ENCODE measurements at regions not wholly inside any gene's neighbourhood (a gene's known extent, or its start where the extent isn't known, plus 50 kb on each side); places are given as distances from the start of the nearest gene placed in this dataset.

DNA sequence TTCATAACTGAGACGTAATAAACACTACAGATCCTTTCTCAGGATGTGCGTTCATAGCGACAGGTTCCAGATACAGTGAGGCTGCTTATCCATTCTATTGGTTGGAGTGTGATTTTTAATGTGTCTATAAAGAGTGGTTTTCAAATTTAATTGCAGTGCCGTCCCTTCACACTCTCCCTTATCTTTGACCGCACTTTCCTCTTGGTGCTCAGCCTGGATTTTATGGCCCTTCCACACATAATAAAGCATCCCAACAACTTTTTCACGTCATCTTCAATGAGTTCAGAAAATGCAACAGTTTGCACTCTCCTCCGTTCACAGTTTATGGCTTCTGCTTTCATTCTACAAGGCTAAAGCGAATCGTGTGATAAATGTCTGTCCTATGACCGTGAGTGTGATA lies 1209.9 kb downstream of the BCL11B start:
- ChIA-PET POLR2A (no interaction called here), CTCF (no interaction called here)
- TF ChIP-seq, protein P1, sequence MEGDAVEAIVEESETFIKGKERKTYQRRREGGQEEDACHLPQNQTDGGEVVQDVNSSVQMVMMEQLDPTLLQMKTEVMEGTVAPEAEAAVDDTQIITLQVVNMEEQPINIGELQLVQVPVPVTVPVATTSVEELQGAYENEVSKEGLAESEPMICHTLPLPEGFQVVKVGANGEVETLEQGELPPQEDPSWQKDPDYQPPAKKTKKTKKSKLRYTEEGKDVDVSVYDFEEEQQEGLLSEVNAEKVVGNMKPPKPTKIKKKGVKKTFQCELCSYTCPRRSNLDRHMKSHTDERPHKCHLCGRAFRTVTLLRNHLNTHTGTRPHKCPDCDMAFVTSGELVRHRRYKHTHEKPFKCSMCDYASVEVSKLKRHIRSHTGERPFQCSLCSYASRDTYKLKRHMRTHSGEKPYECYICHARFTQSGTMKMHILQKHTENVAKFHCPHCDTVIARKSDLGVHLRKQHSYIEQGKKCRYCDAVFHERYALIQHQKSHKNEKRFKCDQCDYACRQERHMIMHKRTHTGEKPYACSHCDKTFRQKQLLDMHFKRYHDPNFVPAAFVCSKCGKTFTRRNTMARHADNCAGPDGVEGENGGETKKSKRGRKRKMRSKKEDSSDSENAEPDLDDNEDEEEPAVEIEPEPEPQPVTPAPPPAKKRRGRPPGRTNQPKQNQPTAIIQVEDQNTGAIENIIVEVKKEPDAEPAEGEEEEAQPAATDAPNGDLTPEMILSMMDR (IDR thresholded peaks at IDR 0.05; ENCODE audit: low read depth, low read length) = no peak
- H3K27me3 ChIP-seq (ENCODE audit: control insufficient read depth, insufficient read depth, low read length) = no peaks in the 10 kb centered on the region
- H3K4me3 ChIP-seq (ENCODE audit: low read depth, low read length) = no peak overlapping the region
- H3K9me3 ChIP-seq (ENCODE audit: control insufficient read depth, insufficient read depth, low read length) = peaks cover 27% of the 10 kb centered on the region
- H3K27ac ChIP-seq (ENCODE audit: low read depth, low read length) = no peak overlapping the region
- DNase-seq (ENCODE audit: low read depth, low spot score) = no peak

DNA sequence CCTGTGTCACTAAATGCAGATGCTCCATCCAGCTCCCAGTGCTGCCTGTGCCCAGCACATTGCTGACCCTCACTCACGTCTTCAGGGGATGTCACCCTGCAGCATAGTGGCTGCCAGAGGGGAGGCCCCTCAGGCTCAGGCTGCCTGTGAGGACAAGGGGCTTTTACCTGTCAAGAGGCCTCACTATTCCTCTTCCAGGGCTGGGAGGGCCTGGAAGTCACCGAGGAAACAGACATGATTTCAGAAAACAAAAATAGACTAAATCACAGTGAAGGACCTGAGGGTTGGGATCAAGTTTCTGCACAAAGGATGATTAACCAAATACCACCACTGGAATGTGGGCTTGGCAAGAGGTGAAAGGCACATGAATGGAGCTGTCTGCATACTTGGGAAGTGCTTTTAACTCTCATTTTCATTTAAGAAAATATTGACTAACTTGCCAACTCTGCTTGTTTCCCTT lies 1202.3 kb downstream of the BCL11B start:
- TF ChIP-seq, protein P1 (IDR thresholded peaks at IDR 0.05; ENCODE audit: low read depth, low read length) = no peak
- no peak for DNase-seq (ENCODE audit: low read depth, low spot score)
- H3K9me3 ChIP-seq (ENCODE audit: control insufficient read depth, insufficient read depth, low read length) = peaks cover 27% of the 10 kb centered on the region
- POLR2A ChIA-PET = no interaction called here
- peak overlapping the region; percentile 11 for H3K27ac ChIP-seq (ENCODE audit: low read depth, low read length)
- H3K4me3 ChIP-seq (ENCODE audit: low read depth, low read length) = no peak overlapping the region
- CTCF ChIA-PET = no interaction called here
- H3K27me3 ChIP-seq (ENCODE audit: control insufficient read depth, insufficient read depth, low read length) = no peaks in the 10 kb centered on the region

GRCh38 chr14:98070536-98070935 lies 1201.5 kb downstream of the BCL11B start:
- ChIA-PET POLR2A (no interaction called here), CTCF (no interaction called here)
- no peak overlapping the region for H3K27ac ChIP-seq (ENCODE audit: low read depth, low read length)
- no peak overlapping the region for H3K4me3 ChIP-seq (ENCODE audit: low read depth, low read length)
- no peaks in the 10 kb centered on the region for H3K27me3 ChIP-seq (ENCODE audit: control insufficient read depth, insufficient read depth, low read length)
- H3K9me3 ChIP-seq (ENCODE audit: control insufficient read depth, insufficient read depth, low read length) = peaks cover 31% of the 10 kb centered on the region
- TF ChIP-seq, protein P1 (IDR thresholded peaks at IDR 0.05; ENCODE audit: low read depth, low read length) = no peak
- no peak for DNase-seq (ENCODE audit: low read depth, low spot score)

DNA sequence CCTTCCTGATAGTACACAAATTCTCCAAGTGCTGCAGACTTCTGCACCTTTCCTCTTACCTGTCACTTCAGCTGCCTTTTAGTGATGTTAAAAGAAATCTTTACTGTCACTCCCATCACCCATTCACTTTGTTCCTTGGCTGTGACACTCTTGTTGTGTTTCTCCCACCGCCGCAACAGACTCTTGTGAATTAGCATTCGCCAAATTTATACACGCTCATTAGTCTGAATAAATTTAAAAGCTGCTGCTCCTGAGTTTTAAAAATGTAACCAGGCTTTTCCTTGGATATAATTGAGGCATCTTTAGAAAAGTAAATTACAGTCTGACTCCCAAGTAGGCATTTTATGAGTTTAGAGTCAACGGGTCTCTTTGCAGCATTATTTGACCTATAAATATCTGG lies 1197.9 kb downstream of the BCL11B start:
- POLR2A ChIA-PET = no interaction called here
- H3K27ac ChIP-seq (ENCODE audit: low read depth, low read length) = no peak overlapping the region
- no peak for DNase-seq (ENCODE audit: low read depth, low spot score)
- CTCF ChIA-PET = no interaction called here
- peaks cover 33% of the 10 kb centered on the region for H3K9me3 ChIP-seq (ENCODE audit: control insufficient read depth, insufficient read depth, low read length)
- TF ChIP-seq, protein P1 (IDR thresholded peaks at IDR 0.05; ENCODE audit: low read depth, low read length) = no peak
- H3K27me3 ChIP-seq (ENCODE audit: control insufficient read depth, insufficient read depth, low read length) = no peaks in the 10 kb centered on the region
- no peak overlapping the region for H3K4me3 ChIP-seq (ENCODE audit: low read depth, low read length)

GRCh38 chr14:98077176-98077575 lies 1194.8 kb downstream of the BCL11B start:
- Histone ChIP-seq H3K27me3 (ENCODE audit: control insufficient read depth, insufficient read depth, low read length) (no peaks in the 10 kb centered on the region), H3K9me3 (ENCODE audit: control insufficient read depth, insufficient read depth, low read length) (peaks cover 29% of the 10 kb centered on the region), H3K4me3 (ENCODE audit: low read depth, low read length) (no peak overlapping the region), H3K27ac (ENCODE audit: low read depth, low read length) (no peak overlapping the region)
- no peak for DNase-seq (ENCODE audit: low read depth, low spot score)
- CTCF ChIA-PET = no interaction called here
- TF ChIP-seq, protein P1 (IDR thresholded peaks at IDR 0.05; ENCODE audit: low read depth, low read length) = no peak
- POLR2A ChIA-PET = no interaction called here

Measured in AG04450 (cell line).